ENCODE measurements at regions not wholly inside any gene's neighbourhood (a gene's known extent, or its start where the extent isn't known, plus 50 kb on each side); places are given as distances from the start of the nearest gene placed in this dataset.
"Not testable (repeated sequence)": the region's sequence is repeated elsewhere in the genome, so short reads cannot be mapped to it uniquely, and the experiment has no call there.

GRCh38 chr14:27605282-27605681 is 1007.4 kb upstream of the NOVA1 start:
- peak; percentile 75 for DNase-seq (ENCODE audit: low read depth)

GRCh38 chr14:27608377-27608776 is 1010.5 kb upstream of the NOVA1 start:
- no peak for DNase-seq (ENCODE audit: low read depth)

GRCh38 chr14:27612121-27612520 is 1014.3 kb upstream of the NOVA1 start:
- DNase-seq (ENCODE audit: low read depth): peak; percentile 65

- no peak for DNase-seq (ENCODE audit: low read depth)
Measured at GRCh38 chr14:27613102-27613501, 1015.3 kb upstream of the NOVA1 start.

GRCh38 chr14:27623782-27624181 is 1025.9 kb upstream of the NOVA1 start:
- DNase-seq (ENCODE audit: low read depth): no peak

- DNase-seq (ENCODE audit: low read depth): no peak
Measured at GRCh38 chr14:27634056-27634970, 1036.5 kb upstream of the NOVA1 start.

- not testable (repeated sequence) for DNase-seq (ENCODE audit: low read depth)
Measured at GRCh38 chr14:27640688-27641087, 1042.9 kb upstream of the NOVA1 start.

- no peak for DNase-seq (ENCODE audit: low read depth)
Measured at GRCh38 chr14:27642251-27642866, 1044.5 kb upstream of the NOVA1 start.

- no peak for DNase-seq (ENCODE audit: low read depth)
Measured at GRCh38 chr14:27660683-27661082, 1062.8 kb upstream of the NOVA1 start.

GRCh38 chr14:27668531-27668930 is 1070.7 kb upstream of the NOVA1 start:
- DNase-seq (ENCODE audit: low read depth): no peak

- no peak for DNase-seq (ENCODE audit: low read depth)
Measured at GRCh38 chr14:27672047-27672446, 1074.2 kb upstream of the NOVA1 start.

GRCh38 chr14:27672811-27673737 is 1075.2 kb upstream of the NOVA1 start:
- not testable (repeated sequence) for DNase-seq (ENCODE audit: low read depth)

GRCh38 chr14:27686137-27686536 is 1080.5 kb upstream of the FOXG1 start:
- DNase-seq (ENCODE audit: low read depth): no peak

- no peak for DNase-seq (ENCODE audit: low read depth)
Measured at GRCh38 chr14:27688841-27689444, 1077.6 kb upstream of the FOXG1 start.

- DNase-seq (ENCODE audit: low read depth): no peak
Measured at GRCh38 chr14:27712364-27712763, 1054.2 kb upstream of the FOXG1 start.

GRCh38 chr14:27715561-27715960 is 1051.0 kb upstream of the FOXG1 start:
- DNase-seq (ENCODE audit: low read depth): no peak

- no peak for DNase-seq (ENCODE audit: low read depth)
Measured at GRCh38 chr14:27721760-27722159, 1044.8 kb upstream of the FOXG1 start.

GRCh38 chr14:27725482-27725881 is 1041.1 kb upstream of the FOXG1 start:
- no peak for DNase-seq (ENCODE audit: low read depth)

GRCh38 chr14:27727251-27727770 is 1039.3 kb upstream of the FOXG1 start:
- no peak for DNase-seq (ENCODE audit: low read depth)

- DNase-seq (ENCODE audit: low read depth): no peak
Measured at GRCh38 chr14:27730204-27730603, 1036.4 kb upstream of the FOXG1 start.

GRCh38 chr14:27739657-27740156 is 1026.9 kb upstream of the FOXG1 start:
- DNase-seq (ENCODE audit: low read depth): no peak

Data from renal cortical epithelial cell (primary cell).